ENCODE measurements at regions not wholly inside any gene's neighbourhood (a gene's known extent, or its start where the extent isn't known, plus 50 kb on each side); places are given as distances from the start of the nearest gene placed in this dataset.

DNA sequence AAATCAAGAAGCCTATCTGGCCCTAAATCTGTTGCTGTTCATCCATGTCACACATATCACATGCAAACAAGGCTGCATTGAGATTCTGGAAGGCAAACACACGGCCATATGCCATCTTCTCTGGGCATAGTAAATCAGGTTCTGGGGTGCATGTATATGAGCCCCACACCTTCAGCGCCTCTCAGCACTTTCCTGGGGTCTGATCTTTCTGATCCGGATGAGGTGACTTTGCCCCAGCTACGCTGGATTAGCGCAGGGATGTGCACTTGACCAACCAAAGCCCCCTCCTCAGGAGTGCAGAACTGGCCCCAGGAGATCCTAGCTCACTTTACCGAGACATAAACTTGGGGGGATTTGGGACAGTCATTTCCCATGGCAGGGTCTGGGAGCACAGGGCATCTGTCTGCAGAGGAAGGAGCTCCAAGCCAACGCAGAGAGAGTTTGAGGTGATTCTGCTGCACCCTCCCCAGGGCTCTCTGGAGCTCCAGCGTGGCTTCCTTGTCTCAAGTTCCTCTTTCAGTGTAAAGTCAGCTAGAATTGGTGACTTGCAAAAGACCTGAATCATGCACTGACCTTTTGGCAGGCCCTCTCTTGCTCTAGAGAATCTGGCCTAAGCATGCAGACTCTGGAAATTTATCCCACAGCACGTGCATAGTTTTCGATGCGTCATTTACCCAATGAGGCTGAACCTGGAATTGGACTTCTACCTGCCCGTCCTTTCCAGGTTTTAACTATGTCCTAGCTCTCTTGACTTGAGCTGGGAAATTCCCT, 63.5 kb upstream of the KLF13 start:
- DNase-seq (ENCODE audit: low spot score): no peak

DNA sequence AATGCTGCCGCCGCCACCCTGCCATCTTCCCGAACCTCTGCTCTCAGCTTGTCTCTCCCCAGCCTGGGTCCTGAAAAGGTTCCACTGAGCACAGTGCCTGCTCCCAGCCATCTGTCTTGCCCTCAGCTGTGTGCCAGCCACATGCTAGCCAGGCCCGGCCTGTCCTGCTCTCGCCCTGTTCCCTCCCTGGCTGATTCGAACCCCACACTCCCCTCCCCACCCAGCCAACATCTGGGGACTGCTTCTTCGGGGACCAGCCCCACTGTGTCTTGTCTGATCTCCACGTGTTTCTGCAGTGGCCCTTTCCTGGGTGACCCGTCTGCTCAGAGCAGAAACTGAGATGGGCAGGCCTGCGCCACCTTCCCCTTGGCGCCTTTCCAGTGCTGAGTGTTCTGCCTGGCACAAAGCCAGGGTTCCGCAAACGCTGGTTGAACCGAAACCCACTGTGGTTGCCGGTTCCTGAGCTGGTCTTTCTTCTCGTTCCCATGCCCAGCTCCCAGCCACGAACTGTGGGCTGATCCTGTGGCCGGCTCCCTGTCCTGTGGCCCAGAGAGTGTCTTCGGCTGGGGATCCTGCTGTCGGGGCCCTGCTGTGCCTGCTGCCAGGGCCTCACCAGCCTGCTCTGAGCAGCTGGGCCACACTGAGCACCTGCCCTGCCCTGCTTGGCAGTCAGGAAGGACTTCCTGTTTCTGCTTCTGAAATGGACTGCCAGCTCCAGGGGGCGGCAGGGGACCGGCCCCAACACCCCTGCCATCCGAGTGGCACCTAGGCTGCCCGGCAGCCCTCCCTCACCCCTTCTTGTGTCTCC, 62.7 kb upstream of the KLF13 start:
- DNase-seq (ENCODE audit: low spot score): no peak

DNA sequence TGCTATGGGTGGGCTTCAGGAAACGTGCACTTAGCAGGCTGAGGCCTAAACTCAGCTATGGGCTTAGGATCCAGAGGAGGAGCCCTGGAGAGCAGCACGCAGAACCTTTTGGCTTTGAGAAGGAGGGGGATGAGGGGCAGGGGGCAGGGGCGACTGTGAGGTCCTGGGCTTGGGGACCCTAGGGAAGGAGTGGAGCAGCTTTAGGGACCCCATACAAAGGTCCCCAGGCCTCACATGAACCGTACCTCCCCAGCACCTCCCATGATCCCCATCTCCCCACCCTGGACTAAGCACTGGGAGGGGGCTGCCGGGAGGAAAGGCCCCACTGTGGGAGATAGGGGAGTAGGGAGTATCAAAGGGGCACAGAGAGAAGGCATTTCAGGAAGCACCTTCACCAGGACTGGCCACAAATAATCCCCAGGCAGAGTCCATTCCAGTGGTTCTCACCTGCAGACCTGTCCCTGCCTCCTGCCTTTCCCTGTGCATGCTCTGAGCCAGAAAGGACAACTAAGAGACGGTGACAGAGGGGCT, 62.0 kb upstream of the KLF13 start:
- DNase-seq (ENCODE audit: low spot score): no peak

DNA sequence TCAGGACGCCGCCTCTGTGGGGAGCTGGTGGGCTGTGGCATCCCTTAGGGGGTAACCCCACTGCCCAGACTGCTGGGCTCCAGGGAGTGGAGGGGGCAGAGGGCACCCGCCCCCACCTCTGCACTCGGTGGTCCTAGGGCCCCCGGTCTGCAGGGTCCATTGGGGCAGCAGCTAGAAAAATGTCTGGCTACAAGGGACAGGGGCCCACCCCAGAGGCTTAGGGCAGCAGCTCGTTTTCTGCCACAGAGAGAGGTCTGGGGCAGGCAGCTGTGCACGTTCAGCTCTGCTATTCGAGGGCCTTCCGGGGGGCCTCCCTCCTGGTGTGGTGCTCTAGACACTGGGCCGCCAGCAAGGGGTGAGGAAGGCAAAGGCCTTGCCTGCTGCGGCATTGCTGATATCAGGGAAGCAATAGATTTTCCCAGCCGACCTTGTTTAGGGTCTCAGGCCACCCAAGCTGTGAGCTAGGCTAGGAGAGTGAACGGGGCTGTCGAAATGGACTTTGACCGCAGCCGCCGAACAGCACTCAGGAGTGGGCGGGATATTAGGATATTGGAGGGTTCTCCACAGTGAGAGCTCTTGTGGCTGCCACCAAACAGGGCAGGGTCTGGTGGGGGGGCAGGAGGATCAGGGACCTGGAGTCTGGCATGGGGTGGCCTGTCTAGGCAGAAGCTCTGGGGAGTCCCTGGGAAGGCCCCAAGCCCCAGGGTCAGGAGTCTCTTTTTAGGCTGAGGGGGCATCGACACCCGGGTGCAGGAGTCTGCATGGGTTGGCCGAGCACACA, 61.4 kb upstream of the KLF13 start:
- no peak for DNase-seq (ENCODE audit: low spot score)

DNA sequence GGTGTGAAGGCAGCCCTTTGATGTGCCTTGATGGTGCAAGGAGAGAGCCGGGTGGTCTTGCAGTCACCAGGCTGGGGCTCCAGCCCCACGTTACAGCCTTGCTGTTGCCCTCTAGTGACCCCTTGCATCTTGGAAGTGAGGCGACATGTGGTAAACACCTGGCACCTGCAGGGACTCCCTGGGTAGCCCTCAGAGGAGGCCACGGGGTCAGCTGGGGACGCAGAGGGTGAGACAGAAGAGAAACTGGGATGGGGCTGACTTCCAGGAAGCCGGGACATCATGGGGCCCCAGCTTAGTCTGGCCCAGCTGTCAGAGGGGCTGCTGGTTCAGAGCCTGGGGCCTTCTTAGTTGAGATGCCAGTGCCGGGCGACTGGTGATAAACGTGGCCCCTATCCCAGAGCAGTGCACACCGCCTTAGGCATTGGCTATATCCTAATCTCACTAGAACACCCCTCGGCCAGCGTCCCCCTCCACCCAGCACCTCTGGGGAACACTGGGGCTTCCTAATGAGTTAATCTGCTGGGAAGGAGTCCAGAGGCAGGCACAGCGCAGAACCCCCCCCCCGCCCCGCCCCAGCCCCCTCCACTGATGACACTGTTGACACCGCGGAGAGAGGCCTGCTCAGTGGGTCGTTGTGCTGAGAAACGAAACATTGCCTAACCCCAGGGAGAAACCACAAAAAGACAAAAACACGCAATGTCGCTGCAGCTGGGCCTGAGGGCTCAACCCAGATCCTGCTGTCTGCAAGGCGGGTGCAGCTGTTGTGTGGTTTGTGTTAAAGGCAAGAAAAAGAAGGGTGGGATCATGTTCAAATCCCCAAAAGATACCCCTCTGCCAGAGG, 60.5 kb upstream of the KLF13 start:
- no peak for DNase-seq (ENCODE audit: low spot score)

DNA sequence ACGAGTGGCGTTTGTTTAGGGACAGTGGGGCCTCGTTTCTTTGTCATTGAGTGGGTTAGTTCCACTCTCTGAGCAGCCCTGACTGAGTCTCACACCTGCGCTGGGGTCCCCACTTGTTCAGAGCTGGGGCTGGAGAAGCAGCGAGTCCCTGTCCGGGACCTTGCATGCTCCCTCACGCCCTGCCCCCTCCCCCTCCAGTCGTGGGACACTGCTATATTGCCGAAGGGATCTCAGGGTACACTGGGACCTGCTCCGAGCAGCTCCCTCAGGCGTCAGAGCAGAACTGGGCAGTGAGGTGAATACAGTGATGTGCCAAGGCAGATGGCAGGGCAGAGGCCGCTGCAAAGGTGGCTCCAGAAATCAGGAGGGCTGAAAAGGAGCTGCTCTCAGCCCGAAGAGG, 59.9 kb upstream of the KLF13 start:
- no peak for DNase-seq (ENCODE audit: low spot score)

DNA sequence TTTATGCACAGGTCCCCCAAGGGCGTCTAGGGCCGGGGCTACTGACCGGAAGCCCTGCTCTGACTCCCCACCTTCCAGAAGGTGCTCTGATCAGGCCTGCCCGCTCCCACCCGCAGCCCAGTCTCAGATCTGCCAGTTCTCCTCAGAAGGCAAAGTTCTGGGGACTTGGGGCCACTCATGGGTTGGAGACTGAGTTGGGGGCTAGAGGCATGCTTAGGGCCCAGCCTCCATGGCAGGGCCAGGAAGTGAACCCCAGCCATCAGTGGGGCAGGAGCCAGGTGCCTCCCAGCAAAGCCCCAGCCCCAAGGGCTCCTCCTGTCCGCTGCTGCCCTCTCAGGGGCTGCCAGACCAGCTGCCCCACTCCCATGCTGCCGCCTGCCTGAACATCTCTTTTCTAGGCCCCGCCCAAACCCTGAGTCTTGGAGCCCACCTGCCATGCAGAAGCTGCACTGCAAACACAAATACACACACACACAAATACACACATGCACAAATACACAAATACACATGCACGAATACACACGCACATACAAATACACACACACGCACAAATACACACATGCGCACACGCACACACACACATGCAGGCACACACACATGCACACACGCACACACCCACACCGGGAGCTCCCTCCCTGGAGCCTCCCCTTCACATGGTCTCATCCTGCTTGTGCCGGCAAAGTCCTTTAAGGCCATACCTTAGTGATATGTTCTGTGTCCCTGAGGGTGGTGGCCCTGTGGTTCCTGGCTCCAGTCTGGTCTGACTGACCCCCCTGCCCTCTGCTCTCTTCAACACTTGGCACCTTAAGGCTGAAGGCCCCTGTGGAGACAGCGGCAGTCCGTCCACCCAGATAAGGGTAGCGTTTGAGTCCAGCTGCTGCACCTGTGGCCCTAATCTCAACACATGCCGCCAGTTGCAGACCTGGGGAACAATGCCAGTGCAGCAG, 59.2 kb upstream of the KLF13 start:
- no peak for DNase-seq (ENCODE audit: low spot score)

DNA sequence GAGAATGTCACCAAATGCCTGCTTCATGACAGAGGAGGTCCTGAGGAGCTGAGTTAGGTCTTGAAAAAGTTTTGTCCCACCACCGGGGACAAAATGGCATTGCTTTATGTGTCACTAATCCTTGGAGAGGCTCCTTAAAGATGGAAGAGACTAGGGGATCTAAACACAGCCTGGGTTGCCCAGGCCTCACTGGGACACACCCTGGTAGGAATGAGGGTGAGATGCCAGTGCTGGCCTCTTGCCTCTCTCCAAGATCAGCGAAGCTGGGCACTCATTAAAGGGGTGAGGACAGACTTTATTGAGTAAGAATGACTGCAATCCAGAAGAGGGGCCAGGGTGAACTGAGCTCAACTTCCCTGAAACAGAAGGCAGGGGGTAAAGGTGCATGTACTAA, 58.5 kb upstream of the KLF13 start:
- no peak for DNase-seq (ENCODE audit: low spot score)

DNA sequence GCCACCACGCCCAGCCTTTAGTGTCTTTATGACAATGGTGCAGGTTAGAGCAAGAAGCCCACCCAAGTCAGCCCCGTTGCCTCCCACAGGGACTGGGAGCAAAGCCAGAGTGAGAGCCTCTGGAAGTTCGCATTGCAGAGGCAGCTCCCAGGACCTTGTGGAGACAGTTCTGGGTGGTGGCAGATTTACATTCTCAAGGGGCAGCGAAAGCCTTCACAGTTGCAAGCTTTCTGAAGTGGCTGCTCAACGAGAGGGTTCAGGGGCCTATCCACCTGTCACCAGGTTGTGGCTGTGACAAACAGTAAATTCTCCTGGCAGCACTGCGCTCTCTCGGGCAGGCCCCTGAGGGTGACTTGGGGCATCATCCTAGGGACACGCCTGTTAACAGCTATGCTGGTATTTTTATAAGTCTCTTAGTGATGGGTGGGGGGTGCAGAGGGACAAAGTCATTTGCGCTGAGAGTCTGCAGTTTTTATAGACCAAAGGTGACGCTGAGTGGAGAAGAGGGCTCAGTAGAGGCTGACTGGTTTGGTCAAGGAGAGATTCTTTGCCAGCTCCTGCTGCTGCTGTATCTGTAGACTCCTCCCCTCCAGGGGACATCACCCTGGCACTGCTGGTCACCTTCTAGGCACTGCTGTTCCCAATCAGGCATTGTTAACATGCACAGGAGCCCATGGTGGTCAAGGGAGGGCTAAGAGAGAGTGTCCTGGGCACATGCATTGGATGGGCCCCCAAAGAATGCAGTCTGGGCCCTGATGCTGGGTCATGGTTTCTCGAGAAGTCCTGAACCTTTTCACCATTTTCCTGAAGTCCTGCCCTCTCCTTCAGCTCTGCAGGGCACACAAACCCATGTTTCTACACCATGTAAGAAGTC, 57.5 kb upstream of the KLF13 start:
- DNase-seq (ENCODE audit: low spot score): no peak

DNA sequence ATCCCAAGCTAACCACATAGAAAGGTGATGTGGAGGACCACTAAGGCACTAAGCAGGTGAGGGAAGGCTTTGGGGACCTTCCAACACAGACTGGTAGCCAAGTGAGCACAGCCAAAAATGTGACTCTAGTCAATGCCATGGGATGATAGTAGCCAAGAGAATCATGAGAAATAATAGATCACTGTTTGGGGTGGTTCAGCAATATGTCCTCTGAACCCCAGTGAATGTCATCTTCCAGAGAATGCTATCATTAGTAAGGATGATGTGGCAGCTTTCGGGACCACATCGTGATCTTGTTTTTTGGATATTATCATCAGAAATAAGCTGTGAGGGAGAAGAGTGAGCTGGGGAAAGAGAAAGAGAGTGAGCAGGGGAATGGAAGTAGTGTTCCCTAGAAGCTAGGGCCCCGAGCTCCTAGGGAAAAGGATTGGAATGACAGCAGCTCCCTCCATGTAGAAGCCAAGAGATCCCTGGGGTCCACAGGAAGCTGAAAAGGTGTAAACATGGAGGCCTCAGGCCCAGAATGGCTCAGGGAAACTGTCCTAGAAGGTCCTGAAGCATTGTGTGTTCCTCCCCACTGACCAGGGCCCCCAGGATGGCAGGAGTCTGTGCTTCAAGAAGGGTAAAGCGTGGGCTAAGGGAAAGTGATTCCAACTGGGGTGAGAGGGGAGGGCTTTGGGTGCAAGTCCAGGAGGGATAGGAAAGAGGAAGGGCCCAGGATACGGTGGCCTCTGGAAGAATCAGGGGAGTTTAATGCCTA, 56.6 kb upstream of the KLF13 start:
- no peak for DNase-seq (ENCODE audit: low spot score)

DNA sequence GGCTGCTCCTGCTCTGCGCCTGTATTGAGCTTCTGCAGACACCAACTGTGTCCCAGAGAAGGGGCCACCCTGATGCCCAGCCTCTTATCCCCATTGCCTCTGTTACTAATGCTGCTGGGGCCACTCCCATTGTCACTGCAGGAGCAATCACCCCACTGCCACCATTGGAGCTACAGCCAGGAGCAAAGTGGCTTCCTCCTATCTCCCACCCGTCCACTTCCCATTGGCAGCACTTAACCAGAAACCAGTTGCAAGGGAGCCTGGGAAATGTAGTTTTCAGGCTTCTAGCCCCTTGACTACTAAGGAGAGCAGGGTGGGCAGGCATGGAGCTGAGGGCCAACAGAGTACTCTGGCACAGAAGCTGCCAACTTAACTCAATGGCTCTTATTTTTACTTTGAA, 55.9 kb upstream of the KLF13 start:
- no peak for DNase-seq (ENCODE audit: low spot score)

DNA sequence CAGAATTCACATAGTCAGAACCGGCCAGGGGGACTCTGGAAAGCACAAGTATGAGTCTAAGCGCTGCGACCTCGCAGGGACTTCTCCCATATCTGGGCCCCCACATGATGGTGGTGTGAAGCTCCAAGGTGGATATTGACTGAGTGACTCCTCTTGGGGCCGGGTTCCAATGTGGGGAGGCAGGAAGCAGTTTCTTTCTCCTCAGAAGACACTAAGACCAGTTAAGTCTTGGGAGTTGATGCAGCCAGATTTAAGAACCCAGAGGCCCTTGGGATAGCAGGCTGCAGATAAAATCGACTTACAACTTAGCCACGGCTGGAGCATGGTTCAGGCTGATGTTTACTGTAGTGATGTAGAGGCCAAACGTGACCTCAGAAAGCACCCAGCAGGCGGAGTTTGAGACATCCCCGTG, 55.4 kb upstream of the KLF13 start:
- no peak for DNase-seq (ENCODE audit: low spot score)

DNA sequence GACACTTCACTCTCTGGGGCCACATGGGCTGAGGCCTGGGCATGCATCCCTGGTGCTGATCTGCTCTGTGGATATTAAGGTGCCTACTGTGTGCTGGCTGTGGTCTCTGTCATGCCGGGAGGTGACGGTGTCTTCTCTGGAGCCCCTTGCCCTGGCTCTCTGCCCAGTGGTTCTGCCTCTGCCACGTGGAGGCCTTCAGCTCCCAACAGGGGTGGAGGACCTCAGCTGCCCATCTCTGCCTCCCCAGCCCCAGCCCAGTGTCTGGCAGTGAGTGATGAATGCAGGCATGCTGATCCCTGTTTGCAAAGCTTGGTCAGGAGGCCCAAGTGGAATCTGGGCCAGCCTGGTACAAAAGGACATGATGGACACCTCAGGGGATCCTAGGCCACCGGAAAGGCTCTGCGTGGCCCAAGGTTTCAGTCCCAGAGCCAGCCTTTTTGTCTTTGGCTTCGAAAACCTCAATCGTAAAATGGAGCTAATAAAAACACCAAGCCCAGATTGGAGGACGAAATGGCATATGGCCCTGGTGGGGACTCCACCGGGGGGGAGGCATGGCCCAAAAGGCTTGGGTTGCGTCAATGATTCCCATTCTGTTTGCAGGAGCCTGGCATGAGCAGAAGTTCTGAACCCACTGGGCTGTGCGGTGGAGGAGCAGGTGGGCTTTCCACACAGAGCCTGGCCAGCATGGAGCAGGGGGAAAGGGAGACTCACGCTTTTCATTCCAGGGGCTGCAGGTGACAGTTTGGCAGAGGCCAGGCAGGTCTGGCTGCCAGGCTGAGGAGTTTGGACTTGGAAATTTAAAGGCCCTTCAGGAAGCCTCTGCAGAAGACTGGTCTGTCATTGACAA, 54.7 kb upstream of the KLF13 start:
- DNase-seq (ENCODE audit: low spot score): no peak

DNA sequence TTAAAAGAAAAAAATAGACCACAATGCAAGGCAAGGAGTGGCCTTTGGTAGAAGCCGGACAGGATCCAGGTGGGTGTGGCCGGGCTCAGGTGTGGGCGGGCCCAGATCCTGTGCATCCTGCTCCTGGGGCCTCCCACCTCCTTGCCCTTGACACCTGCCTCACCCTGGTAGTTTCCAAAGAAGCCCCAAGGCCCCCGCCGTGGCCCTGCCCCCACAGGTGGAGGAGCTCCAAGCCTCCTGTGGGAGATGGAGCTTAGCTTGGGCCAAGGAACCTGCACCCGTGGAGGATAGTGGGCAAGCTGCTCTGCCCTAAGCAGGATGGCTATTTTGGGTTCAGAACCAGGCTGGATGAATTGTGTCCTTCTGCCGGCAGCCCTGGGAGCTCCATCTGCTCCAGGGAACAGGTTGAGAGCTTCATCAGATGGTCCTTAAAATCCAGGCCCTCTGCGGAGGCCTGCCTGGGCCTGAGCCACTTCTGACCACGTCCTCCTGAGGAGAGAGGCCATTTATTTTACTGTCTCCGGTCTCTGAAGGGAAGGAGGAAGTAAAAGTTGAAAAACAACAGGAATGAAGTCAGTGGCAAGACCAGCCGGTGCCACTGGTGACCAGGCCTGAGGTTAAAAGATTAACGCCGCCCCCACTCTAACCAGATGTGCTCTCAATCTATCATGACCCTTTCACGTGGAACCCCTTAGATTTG, 53.9 kb upstream of the KLF13 start:
- DNase-seq (ENCODE audit: low spot score): no peak

DNA sequence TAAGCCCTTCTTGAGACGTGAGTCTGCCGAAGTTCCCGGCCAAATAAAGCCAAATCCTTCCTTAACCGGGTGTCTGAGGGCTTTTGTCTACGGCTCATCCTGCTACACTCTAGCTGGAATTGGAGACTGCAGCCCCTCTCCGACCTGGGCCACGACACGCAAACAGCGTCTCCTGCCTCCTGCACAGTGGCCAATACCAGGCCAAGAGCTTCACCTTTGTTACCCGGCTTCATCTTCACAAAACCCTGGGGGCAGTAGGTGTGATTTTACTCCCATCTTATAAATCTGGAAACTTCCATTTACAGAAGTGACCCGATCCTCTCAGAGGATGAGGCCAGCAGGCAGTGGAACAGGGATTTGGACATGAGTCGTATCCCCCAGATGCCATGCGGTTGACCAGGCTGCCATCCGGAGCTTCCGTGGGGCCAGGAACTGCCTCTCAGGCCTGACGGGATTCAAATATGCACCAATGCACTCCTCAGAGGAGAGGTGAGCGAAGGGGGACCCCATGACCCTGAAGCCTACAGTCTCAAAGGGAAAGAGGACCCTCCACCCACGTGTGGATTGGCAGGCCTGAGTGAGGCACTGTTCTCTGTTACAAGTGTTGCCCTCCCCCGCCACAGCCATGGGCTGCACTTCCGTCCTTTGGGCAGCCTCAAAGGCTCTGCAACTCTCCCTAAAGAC, 53.2 kb upstream of the KLF13 start:
- no peak for DNase-seq (ENCODE audit: low spot score)

DNA sequence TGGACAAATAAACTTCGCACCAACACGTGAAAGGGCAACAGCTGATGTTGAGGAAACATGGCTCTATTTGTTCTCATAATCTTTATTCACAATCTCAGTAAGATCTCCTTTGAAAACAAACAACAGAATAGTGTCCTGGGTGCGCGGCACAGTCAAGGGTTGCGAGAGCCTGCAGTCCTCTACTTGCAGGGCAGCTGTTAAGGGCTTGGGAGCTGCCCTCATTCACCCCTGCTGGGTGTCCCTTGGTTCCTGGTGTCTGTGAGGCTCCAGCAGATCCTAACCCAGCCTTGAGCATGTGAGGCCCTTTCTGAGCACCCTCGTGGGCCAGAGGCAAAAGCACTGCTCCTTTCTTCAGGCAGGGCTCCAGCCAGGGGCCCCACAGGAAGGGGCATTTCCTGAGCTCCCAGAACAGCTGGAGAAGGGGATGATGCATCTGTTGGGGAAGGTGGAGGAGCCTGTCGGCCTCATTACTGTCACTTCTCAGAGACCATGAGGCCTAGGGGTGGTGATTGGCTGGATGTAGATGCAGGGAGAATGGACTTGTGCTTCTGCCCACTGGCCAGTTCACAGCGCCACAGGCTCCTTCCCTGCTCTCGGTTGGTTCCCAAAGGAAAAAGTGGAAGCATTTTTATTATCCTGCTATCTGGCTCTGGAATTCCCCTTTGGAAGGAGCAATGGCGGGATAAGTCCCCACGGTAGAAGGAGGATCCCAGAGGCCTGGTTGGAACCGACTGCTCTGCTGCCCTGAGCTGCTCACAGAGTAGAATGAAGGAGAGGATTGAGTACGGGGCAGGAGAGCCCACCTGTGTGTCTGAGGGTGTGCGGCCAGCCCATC, 51.9 kb upstream of the KLF13 start:
- no peak for DNase-seq (ENCODE audit: low spot score)

Data from RKO (cell line).